ENCODE measurements at regions not wholly inside any gene's neighbourhood (a gene's known extent, or its start where the extent isn't known, plus 50 kb on each side); places are given as distances from the start of the nearest gene placed in this dataset.

DNA sequence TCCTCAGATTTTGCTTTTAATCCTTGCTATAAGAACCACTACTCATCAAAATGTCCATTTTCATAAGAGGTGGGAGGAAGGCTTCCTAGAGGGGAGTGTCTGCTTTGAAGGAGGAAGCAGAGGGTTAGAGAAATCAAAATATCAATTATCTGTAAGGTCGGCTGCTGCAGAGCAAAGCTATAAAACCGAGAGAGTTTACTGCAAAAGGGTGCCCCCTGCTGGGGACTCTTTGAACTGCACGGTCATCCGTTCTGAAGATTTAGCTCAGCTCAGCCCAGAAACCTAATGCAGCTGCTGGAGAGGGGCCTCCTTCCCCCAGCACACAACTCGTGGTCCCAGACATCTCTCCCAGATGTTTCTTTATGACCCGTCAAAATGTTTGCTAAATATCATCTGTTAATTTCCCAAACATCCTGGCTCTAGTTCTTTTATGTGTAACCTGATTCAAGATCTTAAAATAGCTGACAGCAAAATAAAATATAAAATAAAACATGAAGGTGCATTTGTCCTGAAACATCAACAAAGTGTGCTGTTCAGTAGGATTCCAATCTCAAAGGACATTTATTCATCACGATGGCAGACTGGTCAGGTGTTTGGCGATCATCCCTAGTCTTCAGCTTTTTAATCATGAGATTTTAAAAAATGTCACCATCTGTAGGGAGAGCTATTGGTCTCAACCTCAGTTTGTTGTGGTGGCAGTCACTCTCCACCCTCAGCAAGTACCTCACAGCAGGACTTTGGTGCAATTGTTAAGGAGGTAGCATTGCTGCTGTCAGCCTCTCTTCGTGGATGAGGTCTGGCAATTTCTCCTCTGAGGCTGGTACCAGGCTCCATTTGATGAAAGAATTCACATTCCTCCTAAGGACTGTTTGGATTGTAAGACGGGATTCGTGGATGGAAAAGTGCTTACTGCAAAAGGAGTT is 185.9 kb downstream of the MTX2 start:
- Histone ChIP-seq H3K27ac (no peak overlapping the region), H3K27me3 (no peaks in the 10 kb centered on the region), H3K9me3 (no peaks in the 10 kb centered on the region), H3K4me3 (no peak overlapping the region), H3K4me1 (peaks cover 0 to 7% (median 0%) of the 10 kb centered on the region in 4 donors), H3K36me3 (no peaks in the 10 kb centered on the region)
- TF ChIP-seq, protein P1, sequence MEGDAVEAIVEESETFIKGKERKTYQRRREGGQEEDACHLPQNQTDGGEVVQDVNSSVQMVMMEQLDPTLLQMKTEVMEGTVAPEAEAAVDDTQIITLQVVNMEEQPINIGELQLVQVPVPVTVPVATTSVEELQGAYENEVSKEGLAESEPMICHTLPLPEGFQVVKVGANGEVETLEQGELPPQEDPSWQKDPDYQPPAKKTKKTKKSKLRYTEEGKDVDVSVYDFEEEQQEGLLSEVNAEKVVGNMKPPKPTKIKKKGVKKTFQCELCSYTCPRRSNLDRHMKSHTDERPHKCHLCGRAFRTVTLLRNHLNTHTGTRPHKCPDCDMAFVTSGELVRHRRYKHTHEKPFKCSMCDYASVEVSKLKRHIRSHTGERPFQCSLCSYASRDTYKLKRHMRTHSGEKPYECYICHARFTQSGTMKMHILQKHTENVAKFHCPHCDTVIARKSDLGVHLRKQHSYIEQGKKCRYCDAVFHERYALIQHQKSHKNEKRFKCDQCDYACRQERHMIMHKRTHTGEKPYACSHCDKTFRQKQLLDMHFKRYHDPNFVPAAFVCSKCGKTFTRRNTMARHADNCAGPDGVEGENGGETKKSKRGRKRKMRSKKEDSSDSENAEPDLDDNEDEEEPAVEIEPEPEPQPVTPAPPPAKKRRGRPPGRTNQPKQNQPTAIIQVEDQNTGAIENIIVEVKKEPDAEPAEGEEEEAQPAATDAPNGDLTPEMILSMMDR (IDR thresholded peaks at IDR 0.05) = peak; percentile 84 to 90
- DNase-seq = peak; percentile 81 to 83
- intact Hi-C loops (cut with DNase I; ENCODE audit: low total_unique reads) = loop anchor here (2.0 to 5.0 kb wide), 4 partner anchors 97 to 328 kb away; partner anchors contain the start of gene HOXD8

DNA sequence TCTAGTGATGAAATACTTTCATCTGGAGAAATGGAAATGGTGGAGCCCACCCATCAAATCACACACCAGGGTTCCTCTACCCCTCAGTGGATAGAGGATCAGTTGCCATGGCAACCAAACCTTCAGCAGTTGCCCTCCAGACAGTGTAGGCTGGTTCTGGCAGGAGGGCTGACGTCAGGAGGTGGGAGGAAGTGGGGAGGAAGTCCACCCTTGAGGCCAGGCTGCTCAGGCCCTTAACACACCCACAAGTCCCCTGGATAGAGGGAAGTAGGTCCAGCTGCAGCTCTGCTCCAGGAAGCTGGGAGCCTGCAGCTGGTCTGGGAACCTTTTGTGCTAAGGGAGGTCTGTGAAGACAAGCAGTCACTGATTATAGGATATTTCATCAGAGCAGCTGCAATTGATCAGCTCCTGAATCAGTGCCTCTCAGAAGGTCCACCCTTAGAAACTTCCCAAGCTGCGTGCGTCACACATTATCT is 186.6 kb downstream of the MTX2 start:
- intact Hi-C loops (cut with DNase I; ENCODE audit: low total_unique reads) = loop anchor here (2.0 to 5.0 kb wide), 3 partner anchors 96 to 329 kb away; partner anchors contain the start of gene HOXD8
- Histone ChIP-seq H3K9me3 (no peaks in the 10 kb centered on the region), H3K36me3 (no peaks in the 10 kb centered on the region), H3K4me1 (peaks cover 0 to 7% (median 0%) of the 10 kb centered on the region in 4 donors), H3K27ac (no peak overlapping the region), H3K27me3 (no peaks in the 10 kb centered on the region), H3K4me3 (no peak overlapping the region)
- TF ChIP-seq, protein P1 (IDR thresholded peaks at IDR 0.05) = no peak
- DNase-seq = no peak

DNA sequence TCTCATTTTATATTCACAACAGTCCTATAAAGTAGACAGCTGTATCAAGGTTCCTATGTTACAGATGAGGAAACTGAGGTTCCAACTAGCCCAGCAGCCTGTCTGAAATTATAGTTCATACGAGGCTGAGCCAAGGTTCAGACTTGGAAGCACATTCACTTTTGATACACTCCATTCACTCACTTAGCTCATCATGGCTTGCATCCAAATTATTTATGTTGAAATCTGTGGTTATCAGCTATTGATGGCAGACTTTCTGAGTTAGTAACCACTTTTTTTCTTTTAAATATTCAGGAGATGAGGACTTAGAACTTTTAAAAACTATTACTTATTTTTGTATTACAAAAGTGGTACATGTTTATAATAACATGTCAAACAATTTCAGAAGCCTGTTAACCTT is 188.2 kb downstream of the MTX2 start:
- intact Hi-C loops (cut with DNase I; ENCODE audit: low total_unique reads) = loop anchor here (5.0 kb wide), 2 partner anchors 95 to 330 kb away; partner anchors contain the start of gene HOXD8
- TF ChIP-seq, protein P1 (IDR thresholded peaks at IDR 0.05) = no peak
- H3K4me3 ChIP-seq = no peak overlapping the region
- no peaks in the 10 kb centered on the region for H3K36me3 ChIP-seq
- no peaks in the 10 kb centered on the region for H3K9me3 ChIP-seq
- no peaks in the 10 kb centered on the region for H3K27me3 ChIP-seq
- no peak for DNase-seq
- no peak overlapping the region for H3K27ac ChIP-seq
- peaks cover 0 to 7% (median 0%) of the 10 kb centered on the region in 4 donors for H3K4me1 ChIP-seq

DNA sequence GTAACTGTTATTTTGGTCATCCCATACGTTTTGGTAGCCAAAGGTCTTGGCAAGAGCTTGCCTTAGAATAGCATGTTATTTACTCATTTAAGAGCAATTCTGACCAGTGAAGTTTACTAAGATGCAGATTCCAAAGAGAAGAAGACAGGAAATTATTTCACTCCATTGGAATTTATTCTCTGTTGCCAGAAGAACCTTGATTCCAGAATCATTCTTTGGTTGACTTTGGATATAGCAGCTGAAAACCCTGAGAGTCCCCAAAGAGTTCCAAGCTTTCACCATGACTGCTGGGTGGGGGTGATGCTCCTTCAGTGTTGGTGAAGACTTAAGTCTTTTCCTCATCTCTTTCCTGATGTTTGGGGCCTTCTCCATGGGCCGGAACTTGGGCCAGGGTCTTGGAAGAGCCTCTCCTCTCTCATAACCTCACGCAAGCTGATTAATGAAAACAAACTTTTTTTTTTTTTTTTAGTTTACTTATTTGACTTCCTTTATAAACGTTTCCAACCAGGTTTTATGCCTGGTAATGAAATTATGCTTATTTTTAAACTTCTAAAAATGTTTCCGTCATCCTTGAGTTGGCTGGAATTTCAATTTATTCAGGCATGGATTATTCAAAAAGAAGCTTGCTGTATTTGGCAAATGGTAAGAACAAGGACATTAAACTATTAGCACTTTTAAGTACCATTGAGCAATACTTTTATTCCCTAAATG is 192.0 kb downstream of the MTX2 start:
- intact Hi-C loops (cut with DNase I; ENCODE audit: low total_unique reads) = no loop called here
- TF ChIP-seq, protein P1 (IDR thresholded peaks at IDR 0.05) = no peak
- Histone ChIP-seq H3K27ac (no peak overlapping the region), H3K4me1 (no peaks in the 10 kb centered on the region), H3K27me3 (no peaks in the 10 kb centered on the region), H3K36me3 (no peaks in the 10 kb centered on the region), H3K4me3 (no peak overlapping the region), H3K9me3 (no peaks in the 10 kb centered on the region)
- DNase-seq = no peak

DNA sequence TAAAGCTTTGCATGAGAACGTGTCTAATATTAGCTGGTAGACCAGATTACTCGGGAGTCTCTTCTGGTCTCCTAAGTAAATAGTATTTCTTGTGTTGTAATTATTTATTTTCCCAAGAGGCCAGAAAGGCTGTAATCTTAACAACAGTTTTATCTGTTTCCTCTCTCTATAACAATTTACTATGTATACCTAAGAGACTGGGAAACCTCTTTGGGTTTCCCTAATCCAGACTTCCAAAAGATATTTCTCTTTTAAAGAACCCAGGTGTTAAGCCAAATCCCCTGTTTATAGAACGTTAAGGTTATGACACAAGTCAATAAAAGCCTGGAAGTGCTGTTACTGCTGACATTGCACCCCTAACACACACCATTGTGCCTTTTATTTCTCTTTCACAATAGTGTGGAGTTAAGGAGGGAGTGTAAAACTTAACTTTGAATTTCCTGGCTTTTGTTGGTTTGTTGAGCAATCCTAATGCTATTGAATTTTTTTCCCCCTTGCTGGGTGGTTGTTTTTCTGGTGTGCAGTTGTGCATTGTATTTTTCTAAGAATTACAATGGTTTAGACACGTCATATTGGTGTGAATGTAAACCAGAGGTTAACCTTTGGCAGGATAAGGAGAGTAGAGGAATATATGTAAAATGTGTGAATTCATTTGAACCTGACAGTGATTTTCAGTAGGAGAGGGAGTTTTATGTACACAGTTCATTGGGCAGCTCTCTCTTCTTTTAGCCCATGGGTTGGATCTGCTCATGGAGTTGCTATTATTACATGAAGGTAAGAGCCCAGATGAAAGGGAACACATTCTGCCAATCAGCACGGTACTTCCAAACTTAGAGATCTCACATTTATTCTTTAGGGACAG is 192.8 kb downstream of the MTX2 start:
- no peaks in the 10 kb centered on the region for H3K4me1 ChIP-seq
- intact Hi-C loops (cut with DNase I; ENCODE audit: low total_unique reads) = no loop called here
- H3K36me3 ChIP-seq = no peaks in the 10 kb centered on the region
- DNase-seq = no peak
- H3K4me3 ChIP-seq = no peak overlapping the region
- TF ChIP-seq, protein P1 (IDR thresholded peaks at IDR 0.05) = no peak
- H3K9me3 ChIP-seq = no peaks in the 10 kb centered on the region
- no peak overlapping the region for H3K27ac ChIP-seq
- H3K27me3 ChIP-seq = no peaks in the 10 kb centered on the region

Measured in tibial artery (tissue), 4 donors.